WTC11 (cell line): ENCODE measurements at regions not wholly inside any gene's neighbourhood (a gene's known extent, or its start where the extent isn't known, plus 50 kb on each side); places are given as distances from the start of the nearest gene placed in this dataset.

Experiments
- ATAC-seq: fragments of 200-7000 bp; cut with Tn5 transposase; 2 replicates; pipeline ENCODE4 v1.10.0; 2021; ENCODE audit warnings: mild to moderate bottlenecking, moderate library complexity
- CTCF ChIA-PET: fragments of 300-600 bp; sonication (Branson Sonifier 250); formaldehyde crosslinking; loops from one replicate; lab custom pipeline; 2021; ENCODE audit warnings: antibody characterized with exemption; lab: Charles Lee
- POLR2A ChIA-PET: fragments of 350-600 bp; sonication (Branson Sonifier 250); formaldehyde crosslinking; loops from one replicate; lab custom pipeline; 2021; ENCODE audit warnings: antibody characterized with exemption; lab: Charles Lee
- DNase-seq: peaks from one replicate; pipeline ENCODE4 v3.0.0; 2021; ENCODE audit warnings: low spot score
- H3K27ac Mint-ChIP-seq: 2 replicates; pipeline ENCODE4 v1.8.0; 2021; ENCODE audit warnings: mixed read lengths
- H3K27me3 Mint-ChIP-seq: 2 replicates; pipeline ENCODE4 v1.8.0; 2021; ENCODE audit warnings: low read depth, mild to moderate bottlenecking, moderate library complexity, mixed read lengths
- H3K36me3 Mint-ChIP-seq: 2 replicates; pipeline ENCODE4 v1.8.0; 2021; ENCODE audit warnings: mixed read lengths
- H3K4me1 Mint-ChIP-seq: 2 replicates; pipeline ENCODE4 v1.8.0; 2022; ENCODE audit warnings: mixed read lengths
- H3K4me3 Mint-ChIP-seq: 2 replicates; pipeline ENCODE4 v1.8.0; 2021; ENCODE audit warnings: mild to moderate bottlenecking, moderate library complexity, mixed read lengths
- H3K9me3 Mint-ChIP-seq: 2 replicates; pipeline ENCODE4 v1.8.0; 2021; ENCODE audit warnings: mixed read lengths
- CREM ChIP-seq: sonication (generic); formaldehyde crosslinking; IDR thresholded peaks from 2 replicates; pipeline ENCODE4 v1.8.1; 2022; ENCODE audit warnings: mild to moderate bottlenecking, missing genetic modification reagents, moderate library complexity
- EMX1 ChIP-seq: fragments of 250-450 bp; sonication (Bioruptor Pico); IDR thresholded peaks from 2 replicates; pipeline ENCODE4 v1.8.0; 2021; ENCODE audit warnings: mild to moderate bottlenecking
- GABPB1 ChIP-seq: sonication (generic); formaldehyde crosslinking; IDR thresholded peaks from 2 replicates; pipeline ENCODE4 v1.8.1; 2023; ENCODE audit warnings: mild to moderate bottlenecking, missing genetic modification reagents
- SOX15 ChIP-seq: fragments of 250-450 bp; sonication (Bioruptor Pico); IDR thresholded peaks from 2 replicates; pipeline ENCODE4 v1.9.0; 2021; ENCODE audit warnings: mild to moderate bottlenecking
- SP1 ChIP-seq: sonication (generic); formaldehyde crosslinking; conservative IDR thresholded peaks from 2 replicates; pipeline ENCODE4 v1.8.1; 2022; ENCODE audit warnings: missing genetic modification reagents
- ZNF317 ChIP-seq: sonication (generic); formaldehyde crosslinking; IDR thresholded peaks from 2 replicates; pipeline ENCODE4 v1.8.1; 2023; ENCODE audit warnings: low read depth, mild to moderate bottlenecking, moderate library complexity, missing genetic modification reagents, borderline replicate concordance
- ZNF416 ChIP-seq: fragments of 250-450 bp; sonication (Bioruptor Pico); IDR thresholded peaks from 2 replicates; pipeline ENCODE4 v1.9.0; 2021; ENCODE audit warnings: mild to moderate bottlenecking, inconsistent platforms
- ZNF423 ChIP-seq: fragments of 250-450 bp; sonication (Bioruptor Pico); IDR thresholded peaks from 2 replicates; pipeline ENCODE4 v2.1.2; 2022; ENCODE audit warnings: mild to moderate bottlenecking, moderate library complexity
- TF ChIP-seq, protein P1 (sequence below): sonication (generic); formaldehyde crosslinking; IDR thresholded peaks from 2 replicates; pipeline ENCODE4 v1.8.0; 2023; ENCODE audit warnings: missing genetic modification reagents, mild to moderate bottlenecking, borderline replicate concordance
- TF ChIP-seq, protein P2 (sequence below): fragments of 200-600 bp; IDR thresholded peaks from 2 replicates; pipeline ENCODE4 v1.8.0; 2022; ENCODE audit warnings: antibody characterized with exemption
- TF ChIP-seq, protein P3 (sequence below): sonication (generic); formaldehyde crosslinking; IDR thresholded peaks from 2 replicates; pipeline ENCODE4 v1.8.1; 2023; ENCODE audit warnings: mild to moderate bottlenecking, missing genetic modification reagents, borderline replicate concordance
- TF ChIP-seq, protein P4 (sequence below): sonication (generic); formaldehyde crosslinking; IDR thresholded peaks from 2 replicates; pipeline ENCODE4 v1.8.0; 2022; ENCODE audit warnings: missing genetic modification reagents
- TF ChIP-seq, protein P5 (sequence below): fragments of 250-450 bp; sonication (Bioruptor Pico); IDR thresholded peaks from 2 replicates; pipeline ENCODE4 v1.9.0; 2021; ENCODE audit warnings: moderate library complexity, mild to moderate bottlenecking, inconsistent platforms, borderline replicate concordance
- TF ChIP-seq, protein P6 (sequence below): fragments of 250-450 bp; sonication (Bioruptor Pico); IDR thresholded peaks from 2 replicates; pipeline ENCODE4 v1.8.0; 2021; ENCODE audit warnings: mild to moderate bottlenecking
- TF ChIP-seq, protein P7 (sequence below): sonication (generic); formaldehyde crosslinking; IDR thresholded peaks from 2 replicates; pipeline ENCODE4 v1.8.0; 2022; ENCODE audit warnings: mild to moderate bottlenecking, missing genetic modification reagents

DNA sequence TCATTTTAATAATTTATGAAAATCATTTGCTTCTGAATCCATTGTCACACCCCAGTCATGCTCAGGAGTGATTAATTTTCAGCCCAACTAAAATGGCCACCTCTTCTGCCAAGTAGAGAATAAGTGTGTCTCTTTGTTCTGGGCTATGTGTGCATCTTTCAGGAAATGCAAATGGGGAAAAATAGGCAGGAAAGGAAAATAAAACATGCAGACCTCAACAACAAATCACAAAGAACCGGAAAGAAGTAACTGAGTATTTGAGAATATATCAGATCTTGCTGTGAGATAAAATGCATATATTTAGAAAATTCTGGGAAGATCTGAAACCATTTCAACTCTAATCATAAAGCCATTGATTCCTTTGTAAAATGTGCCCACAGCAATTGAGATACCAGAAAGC lies 763.9 kb downstream of the GALC start (continued):
- TF ChIP-seq ZNF423 (no peak), EMX1 (CRISPR knock-in tag) (no peak), ZNF317 (CRISPR knock-in tag) (no peak)

DNA sequence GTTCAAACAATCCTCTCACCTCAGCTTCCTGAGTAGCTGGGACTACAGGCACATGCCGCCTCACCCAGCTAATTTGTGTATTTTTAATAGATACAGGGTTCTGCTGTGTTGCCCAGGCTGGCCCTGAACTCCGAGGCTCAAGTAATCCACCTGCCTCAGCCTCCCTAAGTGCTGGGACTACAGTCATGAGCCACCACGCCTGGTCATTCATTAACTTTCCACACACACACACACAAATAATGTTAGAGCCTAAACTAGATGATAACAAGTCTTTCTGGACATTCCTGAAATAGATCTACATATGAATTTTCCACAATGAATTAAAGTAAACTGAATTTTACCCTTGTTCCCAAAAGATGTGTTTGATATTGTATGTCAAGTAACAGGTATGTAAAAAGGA lies 776.0 kb downstream of the GALC start:
- TF ChIP-seq ZNF416 (CRISPR knock-in tag) = no peak
- TF ChIP-seq, protein P1, sequence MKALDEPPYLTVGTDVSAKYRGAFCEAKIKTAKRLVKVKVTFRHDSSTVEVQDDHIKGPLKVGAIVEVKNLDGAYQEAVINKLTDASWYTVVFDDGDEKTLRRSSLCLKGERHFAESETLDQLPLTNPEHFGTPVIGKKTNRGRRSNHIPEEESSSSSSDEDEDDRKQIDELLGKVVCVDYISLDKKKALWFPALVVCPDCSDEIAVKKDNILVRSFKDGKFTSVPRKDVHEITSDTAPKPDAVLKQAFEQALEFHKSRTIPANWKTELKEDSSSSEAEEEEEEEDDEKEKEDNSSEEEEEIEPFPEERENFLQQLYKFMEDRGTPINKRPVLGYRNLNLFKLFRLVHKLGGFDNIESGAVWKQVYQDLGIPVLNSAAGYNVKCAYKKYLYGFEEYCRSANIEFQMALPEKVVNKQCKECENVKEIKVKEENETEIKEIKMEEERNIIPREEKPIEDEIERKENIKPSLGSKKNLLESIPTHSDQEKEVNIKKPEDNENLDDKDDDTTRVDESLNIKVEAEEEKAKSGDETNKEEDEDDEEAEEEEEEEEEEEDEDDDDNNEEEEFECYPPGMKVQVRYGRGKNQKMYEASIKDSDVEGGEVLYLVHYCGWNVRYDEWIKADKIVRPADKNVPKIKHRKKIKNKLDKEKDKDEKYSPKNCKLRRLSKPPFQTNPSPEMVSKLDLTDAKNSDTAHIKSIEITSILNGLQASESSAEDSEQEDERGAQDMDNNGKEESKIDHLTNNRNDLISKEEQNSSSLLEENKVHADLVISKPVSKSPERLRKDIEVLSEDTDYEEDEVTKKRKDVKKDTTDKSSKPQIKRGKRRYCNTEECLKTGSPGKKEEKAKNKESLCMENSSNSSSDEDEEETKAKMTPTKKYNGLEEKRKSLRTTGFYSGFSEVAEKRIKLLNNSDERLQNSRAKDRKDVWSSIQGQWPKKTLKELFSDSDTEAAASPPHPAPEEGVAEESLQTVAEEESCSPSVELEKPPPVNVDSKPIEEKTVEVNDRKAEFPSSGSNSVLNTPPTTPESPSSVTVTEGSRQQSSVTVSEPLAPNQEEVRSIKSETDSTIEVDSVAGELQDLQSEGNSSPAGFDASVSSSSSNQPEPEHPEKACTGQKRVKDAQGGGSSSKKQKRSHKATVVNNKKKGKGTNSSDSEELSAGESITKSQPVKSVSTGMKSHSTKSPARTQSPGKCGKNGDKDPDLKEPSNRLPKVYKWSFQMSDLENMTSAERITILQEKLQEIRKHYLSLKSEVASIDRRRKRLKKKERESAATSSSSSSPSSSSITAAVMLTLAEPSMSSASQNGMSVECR (CRISPR knock-in tag) = no peak
- TF ChIP-seq CREM = no peak
- TF ChIP-seq GABPB1 (CRISPR knock-in tag) = no peak
- TF ChIP-seq, protein P2, sequence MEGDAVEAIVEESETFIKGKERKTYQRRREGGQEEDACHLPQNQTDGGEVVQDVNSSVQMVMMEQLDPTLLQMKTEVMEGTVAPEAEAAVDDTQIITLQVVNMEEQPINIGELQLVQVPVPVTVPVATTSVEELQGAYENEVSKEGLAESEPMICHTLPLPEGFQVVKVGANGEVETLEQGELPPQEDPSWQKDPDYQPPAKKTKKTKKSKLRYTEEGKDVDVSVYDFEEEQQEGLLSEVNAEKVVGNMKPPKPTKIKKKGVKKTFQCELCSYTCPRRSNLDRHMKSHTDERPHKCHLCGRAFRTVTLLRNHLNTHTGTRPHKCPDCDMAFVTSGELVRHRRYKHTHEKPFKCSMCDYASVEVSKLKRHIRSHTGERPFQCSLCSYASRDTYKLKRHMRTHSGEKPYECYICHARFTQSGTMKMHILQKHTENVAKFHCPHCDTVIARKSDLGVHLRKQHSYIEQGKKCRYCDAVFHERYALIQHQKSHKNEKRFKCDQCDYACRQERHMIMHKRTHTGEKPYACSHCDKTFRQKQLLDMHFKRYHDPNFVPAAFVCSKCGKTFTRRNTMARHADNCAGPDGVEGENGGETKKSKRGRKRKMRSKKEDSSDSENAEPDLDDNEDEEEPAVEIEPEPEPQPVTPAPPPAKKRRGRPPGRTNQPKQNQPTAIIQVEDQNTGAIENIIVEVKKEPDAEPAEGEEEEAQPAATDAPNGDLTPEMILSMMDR = no peak
- TF ChIP-seq, protein P3, sequence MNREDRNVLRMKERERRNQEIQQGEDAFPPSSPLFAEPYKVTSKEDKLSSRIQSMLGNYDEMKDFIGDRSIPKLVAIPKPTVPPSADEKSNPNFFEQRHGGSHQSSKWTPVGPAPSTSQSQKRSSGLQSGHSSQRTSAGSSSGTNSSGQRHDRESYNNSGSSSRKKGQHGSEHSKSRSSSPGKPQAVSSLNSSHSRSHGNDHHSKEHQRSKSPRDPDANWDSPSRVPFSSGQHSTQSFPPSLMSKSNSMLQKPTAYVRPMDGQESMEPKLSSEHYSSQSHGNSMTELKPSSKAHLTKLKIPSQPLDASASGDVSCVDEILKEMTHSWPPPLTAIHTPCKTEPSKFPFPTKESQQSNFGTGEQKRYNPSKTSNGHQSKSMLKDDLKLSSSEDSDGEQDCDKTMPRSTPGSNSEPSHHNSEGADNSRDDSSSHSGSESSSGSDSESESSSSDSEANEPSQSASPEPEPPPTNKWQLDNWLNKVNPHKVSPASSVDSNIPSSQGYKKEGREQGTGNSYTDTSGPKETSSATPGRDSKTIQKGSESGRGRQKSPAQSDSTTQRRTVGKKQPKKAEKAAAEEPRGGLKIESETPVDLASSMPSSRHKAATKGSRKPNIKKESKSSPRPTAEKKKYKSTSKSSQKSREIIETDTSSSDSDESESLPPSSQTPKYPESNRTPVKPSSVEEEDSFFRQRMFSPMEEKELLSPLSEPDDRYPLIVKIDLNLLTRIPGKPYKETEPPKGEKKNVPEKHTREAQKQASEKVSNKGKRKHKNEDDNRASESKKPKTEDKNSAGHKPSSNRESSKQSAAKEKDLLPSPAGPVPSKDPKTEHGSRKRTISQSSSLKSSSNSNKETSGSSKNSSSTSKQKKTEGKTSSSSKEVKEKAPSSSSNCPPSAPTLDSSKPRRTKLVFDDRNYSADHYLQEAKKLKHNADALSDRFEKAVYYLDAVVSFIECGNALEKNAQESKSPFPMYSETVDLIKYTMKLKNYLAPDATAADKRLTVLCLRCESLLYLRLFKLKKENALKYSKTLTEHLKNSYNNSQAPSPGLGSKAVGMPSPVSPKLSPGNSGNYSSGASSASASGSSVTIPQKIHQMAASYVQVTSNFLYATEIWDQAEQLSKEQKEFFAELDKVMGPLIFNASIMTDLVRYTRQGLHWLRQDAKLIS (CRISPR knock-in tag) = no peak
- TF ChIP-seq, protein P4, sequence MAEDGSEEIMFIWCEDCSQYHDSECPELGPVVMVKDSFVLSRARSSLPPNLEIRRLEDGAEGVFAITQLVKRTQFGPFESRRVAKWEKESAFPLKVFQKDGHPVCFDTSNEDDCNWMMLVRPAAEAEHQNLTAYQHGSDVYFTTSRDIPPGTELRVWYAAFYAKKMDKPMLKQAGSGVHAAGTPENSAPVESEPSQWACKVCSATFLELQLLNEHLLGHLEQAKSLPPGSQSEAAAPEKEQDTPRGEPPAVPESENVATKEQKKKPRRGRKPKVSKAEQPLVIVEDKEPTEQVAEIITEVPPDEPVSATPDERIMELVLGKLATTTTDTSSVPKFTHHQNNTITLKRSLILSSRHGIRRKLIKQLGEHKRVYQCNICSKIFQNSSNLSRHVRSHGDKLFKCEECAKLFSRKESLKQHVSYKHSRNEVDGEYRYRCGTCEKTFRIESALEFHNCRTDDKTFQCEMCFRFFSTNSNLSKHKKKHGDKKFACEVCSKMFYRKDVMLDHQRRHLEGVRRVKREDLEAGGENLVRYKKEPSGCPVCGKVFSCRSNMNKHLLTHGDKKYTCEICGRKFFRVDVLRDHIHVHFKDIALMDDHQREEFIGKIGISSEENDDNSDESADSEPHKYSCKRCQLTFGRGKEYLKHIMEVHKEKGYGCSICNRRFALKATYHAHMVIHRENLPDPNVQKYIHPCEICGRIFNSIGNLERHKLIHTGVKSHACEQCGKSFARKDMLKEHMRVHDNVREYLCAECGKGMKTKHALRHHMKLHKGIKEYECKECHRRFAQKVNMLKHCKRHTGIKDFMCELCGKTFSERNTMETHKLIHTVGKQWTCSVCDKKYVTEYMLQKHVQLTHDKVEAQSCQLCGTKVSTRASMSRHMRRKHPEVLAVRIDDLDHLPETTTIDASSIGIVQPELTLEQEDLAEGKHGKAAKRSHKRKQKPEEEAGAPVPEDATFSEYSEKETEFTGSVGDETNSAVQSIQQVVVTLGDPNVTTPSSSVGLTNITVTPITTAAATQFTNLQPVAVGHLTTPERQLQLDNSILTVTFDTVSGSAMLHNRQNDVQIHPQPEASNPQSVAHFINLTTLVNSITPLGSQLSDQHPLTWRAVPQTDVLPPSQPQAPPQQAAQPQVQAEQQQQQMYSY (CRISPR knock-in tag) = no peak
- no peak for TF ChIP-seq SP1 (CRISPR knock-in tag)
- TF ChIP-seq ZNF317 (CRISPR knock-in tag) = no peak
- TF ChIP-seq SOX15 = no peak
- TF ChIP-seq, protein P5, sequence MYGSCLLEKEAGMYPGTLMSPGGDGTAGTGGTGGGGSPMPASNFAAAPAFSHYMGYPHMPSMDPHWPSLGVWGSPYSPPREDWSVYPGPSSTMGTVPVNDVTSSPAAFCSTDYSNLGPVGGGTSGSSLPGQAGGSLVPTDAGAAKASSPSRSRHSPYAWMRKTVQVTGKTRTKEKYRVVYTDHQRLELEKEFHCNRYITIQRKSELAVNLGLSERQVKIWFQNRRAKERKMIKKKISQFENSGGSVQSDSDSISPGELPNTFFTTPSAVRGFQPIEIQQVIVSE (CRISPR knock-in tag) = no peak
- TF ChIP-seq, protein P6, sequence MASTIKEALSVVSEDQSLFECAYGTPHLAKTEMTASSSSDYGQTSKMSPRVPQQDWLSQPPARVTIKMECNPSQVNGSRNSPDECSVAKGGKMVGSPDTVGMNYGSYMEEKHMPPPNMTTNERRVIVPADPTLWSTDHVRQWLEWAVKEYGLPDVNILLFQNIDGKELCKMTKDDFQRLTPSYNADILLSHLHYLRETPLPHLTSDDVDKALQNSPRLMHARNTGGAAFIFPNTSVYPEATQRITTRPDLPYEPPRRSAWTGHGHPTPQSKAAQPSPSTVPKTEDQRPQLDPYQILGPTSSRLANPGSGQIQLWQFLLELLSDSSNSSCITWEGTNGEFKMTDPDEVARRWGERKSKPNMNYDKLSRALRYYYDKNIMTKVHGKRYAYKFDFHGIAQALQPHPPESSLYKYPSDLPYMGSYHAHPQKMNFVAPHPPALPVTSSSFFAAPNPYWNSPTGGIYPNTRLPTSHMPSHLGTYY (CRISPR knock-in tag) = no peak
- TF ChIP-seq, protein P7, sequence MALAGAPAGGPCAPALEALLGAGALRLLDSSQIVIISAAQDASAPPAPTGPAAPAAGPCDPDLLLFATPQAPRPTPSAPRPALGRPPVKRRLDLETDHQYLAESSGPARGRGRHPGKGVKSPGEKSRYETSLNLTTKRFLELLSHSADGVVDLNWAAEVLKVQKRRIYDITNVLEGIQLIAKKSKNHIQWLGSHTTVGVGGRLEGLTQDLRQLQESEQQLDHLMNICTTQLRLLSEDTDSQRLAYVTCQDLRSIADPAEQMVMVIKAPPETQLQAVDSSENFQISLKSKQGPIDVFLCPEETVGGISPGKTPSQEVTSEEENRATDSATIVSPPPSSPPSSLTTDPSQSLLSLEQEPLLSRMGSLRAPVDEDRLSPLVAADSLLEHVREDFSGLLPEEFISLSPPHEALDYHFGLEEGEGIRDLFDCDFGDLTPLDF = no peak
- DNase-seq (no peak), ATAC-seq (no peak)
- H3K36me3 Mint-ChIP-seq = 0 out of 2 replicates have a peak, but pooled peaks cover 3% of the 10 kb centered on the region
- H3K27me3 Mint-ChIP-seq = no peaks in the 10 kb centered on the region
- peaks cover 5% of the 10 kb centered on the region; the same call in 1 of the 2 replicates for H3K9me3 Mint-ChIP-seq
- ChIA-PET POLR2A (no interaction called here), CTCF (no interaction called here)
- peaks cover 12% of the 10 kb centered on the region for H3K4me1 Mint-ChIP-seq
- H3K4me3 Mint-ChIP-seq = no peak overlapping the region
- no peak overlapping the region for H3K27ac Mint-ChIP-seq
